ENCODE measurements at regions not wholly inside any gene's neighbourhood (a gene's known extent, or its start where the extent isn't known, plus 50 kb on each side); places are given as distances from the start of the nearest gene placed in this dataset.

DNA sequence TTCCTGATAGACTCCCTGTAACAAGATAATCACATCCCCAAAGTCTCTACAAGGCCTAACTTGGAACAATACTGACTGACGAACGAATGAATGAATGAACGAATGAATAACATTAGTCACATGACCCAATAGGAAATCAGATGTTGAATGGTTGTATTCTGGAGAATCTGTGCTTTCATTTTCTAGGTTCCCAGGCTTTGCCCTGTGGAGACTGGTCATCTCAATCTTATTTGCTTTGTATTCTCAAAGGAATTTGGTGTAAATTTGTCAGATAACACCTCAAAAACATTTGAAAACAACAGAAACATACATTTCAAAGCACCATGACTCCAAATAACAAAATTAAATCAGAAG lies 69.6 kb upstream of the COL1A2 start:
- no peaks in the 10 kb centered on the region for H3K27me3 ChIP-seq
- intact Hi-C loops (cut with DNase I; ENCODE audit: low total_unique reads): no loop called here
- H3K36me3 ChIP-seq: no peaks in the 10 kb centered on the region
- peaks cover 0 to 18% (median 9%) of the 10 kb centered on the region in 4 donors for H3K9me3 ChIP-seq
- DNase-seq: no peak
- WGBS, 5 donors: 76 to 86% (median 83%) methylated on average over 3 of the region's 3 CpGs
- TF ChIP-seq POLR2A (IDR thresholded peaks at IDR 0.05): no peak
- TF ChIP-seq POLR2AphosphoS5 (IDR thresholded peaks at IDR 0.05): no peak
- TF ChIP-seq EP300 (IDR thresholded peaks at IDR 0.05): no peak
- TF ChIP-seq, protein P1, sequence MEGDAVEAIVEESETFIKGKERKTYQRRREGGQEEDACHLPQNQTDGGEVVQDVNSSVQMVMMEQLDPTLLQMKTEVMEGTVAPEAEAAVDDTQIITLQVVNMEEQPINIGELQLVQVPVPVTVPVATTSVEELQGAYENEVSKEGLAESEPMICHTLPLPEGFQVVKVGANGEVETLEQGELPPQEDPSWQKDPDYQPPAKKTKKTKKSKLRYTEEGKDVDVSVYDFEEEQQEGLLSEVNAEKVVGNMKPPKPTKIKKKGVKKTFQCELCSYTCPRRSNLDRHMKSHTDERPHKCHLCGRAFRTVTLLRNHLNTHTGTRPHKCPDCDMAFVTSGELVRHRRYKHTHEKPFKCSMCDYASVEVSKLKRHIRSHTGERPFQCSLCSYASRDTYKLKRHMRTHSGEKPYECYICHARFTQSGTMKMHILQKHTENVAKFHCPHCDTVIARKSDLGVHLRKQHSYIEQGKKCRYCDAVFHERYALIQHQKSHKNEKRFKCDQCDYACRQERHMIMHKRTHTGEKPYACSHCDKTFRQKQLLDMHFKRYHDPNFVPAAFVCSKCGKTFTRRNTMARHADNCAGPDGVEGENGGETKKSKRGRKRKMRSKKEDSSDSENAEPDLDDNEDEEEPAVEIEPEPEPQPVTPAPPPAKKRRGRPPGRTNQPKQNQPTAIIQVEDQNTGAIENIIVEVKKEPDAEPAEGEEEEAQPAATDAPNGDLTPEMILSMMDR (IDR thresholded peaks at IDR 0.05): no peak
- H3K4me3 ChIP-seq: no peak overlapping the region
- peak overlapping the region in 1 of 5 donors; percentile 22 for H3K27ac ChIP-seq
- H3K4me1 ChIP-seq: no peaks in the 10 kb centered on the region

DNA sequence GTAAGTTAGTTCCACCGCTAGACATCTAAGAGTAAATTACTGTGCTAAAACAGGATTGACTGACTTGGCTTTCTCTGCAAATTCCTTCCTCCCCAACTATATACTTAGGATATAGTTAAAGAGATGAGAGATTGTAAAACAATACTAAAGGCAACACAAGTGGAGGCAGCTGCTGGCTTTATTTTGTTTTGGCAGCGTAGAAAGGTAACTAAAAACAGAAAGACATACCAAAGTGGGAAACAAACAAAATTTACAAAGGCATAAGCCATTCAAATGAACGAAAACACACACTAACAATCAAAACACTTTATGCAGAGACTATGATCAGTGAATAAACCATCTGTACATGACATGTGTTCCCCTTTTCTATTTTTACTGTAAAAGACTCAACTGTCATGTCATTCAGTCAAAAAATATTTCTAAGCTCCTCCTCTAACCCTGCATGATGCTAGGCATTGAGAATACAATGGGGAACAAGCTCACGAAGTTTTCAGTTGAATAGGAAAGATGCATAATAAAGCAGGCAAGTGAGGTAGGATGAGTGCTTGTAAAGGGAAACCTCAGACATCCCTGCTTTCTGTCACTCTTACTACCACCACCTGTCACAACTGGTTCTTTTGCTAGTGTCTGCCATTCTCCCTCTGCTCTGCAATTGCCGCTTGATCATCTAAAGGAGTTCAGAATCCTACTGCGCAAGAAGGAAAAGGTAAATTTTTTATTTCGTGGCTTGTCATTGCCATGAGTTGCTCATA lies 64.2 kb upstream of the COL1A2 start:
- TF ChIP-seq EP300 (IDR thresholded peaks at IDR 0.05) (no peak), POLR2AphosphoS5 (IDR thresholded peaks at IDR 0.05) (no peak), POLR2A (IDR thresholded peaks at IDR 0.05) (no peak)
- TF ChIP-seq, protein P1 (IDR thresholded peaks at IDR 0.05): no peak
- no peak for DNase-seq
- intact Hi-C loops (cut with DNase I; ENCODE audit: low total_unique reads): no loop called here
- H3K27me3 ChIP-seq: no peaks in the 10 kb centered on the region
- H3K4me1 ChIP-seq: no peaks in the 10 kb centered on the region
- H3K9me3 ChIP-seq: no peaks in the 10 kb centered on the region
- 70 to 71% (median 71%) methylated on average over 7 of the region's 7 CpGs for WGBS, 5 donors
- no peak overlapping the region for H3K27ac ChIP-seq
- H3K4me3 ChIP-seq: no peak overlapping the region
- no peaks in the 10 kb centered on the region for H3K36me3 ChIP-seq

DNA sequence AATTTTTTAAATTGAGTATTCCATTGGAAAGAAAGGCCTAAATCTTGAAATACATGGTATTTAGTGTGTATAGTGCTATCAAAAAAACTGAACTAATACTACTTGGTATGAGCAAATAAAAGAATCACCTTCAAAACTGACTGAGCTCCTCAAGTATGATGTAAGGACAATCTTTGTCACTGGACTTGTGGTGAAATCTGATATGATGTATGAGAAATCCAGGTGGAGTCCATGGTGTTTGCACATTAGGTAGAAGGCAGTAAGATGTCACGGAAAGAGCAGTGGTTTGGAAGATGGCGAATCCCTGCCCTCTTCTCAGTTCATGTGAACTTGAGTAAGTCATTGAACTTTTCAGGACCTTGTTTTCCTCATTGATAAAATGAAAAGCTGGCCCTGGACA lies 62.1 kb upstream of the COL1A2 start:
- Histone ChIP-seq H3K9me3 (no peaks in the 10 kb centered on the region), H3K4me1 (no peaks in the 10 kb centered on the region), H3K36me3 (no peaks in the 10 kb centered on the region), H3K4me3 (no peak overlapping the region), H3K27ac (no peak overlapping the region), H3K27me3 (no peaks in the 10 kb centered on the region)
- 77 to 97% (median 92%) methylated on average over 2 of the region's 2 CpGs for WGBS, 5 donors
- DNase-seq: no peak
- TF ChIP-seq, protein P1 (IDR thresholded peaks at IDR 0.05): no peak
- no peak for TF ChIP-seq EP300 (IDR thresholded peaks at IDR 0.05)
- no peak for TF ChIP-seq POLR2A (IDR thresholded peaks at IDR 0.05)
- no peak for TF ChIP-seq POLR2AphosphoS5 (IDR thresholded peaks at IDR 0.05)
- intact Hi-C loops (cut with DNase I; ENCODE audit: low total_unique reads): no loop called here

DNA sequence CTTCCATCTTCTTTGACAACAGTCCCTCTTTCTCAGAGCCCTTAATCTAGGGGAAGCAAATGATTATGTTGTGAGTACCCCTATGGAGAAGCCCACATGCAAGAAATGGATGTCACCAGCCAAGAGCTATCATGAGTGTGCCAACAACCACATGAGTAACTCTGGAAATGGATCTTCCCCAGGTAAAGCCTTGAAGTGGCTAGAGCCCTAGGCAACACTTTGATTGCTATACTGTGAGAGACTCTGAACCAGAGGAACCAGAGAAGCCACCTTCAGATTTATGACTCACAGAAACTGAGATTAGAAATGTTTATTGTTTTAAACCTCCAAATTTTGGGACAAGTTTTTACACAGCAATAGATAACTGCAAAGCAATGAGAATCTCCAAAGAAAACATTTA lies 60.9 kb upstream of the COL1A2 start:
- Histone ChIP-seq H3K9me3 (no peaks in the 10 kb centered on the region), H3K27ac (no peak overlapping the region), H3K27me3 (no peaks in the 10 kb centered on the region), H3K4me1 (no peaks in the 10 kb centered on the region), H3K36me3 (no peaks in the 10 kb centered on the region), H3K4me3 (no peak overlapping the region)
- DNase-seq: no peak
- intact Hi-C loops (cut with DNase I; ENCODE audit: low total_unique reads): no loop called here
- TF ChIP-seq POLR2AphosphoS5 (IDR thresholded peaks at IDR 0.05) (no peak), POLR2A (IDR thresholded peaks at IDR 0.05) (no peak), EP300 (IDR thresholded peaks at IDR 0.05) (no peak)
- TF ChIP-seq, protein P1 (IDR thresholded peaks at IDR 0.05): no peak
